HG03103 (cell line): ENCODE measurements at regions not wholly inside any gene's neighbourhood (a gene's known extent, or its start where the extent isn't known, plus 50 kb on each side); places are given as distances from the start of the nearest gene placed in this dataset.
"Not testable (repeated sequence)": the region's sequence is repeated elsewhere in the genome, so short reads cannot be mapped to it uniquely, and the experiment has no call there.

Source experiments
- ATAC-seq: cut with Tn5 transposase; IDR thresholded peaks from one replicate; pipeline ENCODE4 v1.9.1; 2021; ENCODE audit warnings: low read depth; ENCODE audit not compliant: unreplicated experiment

GRCh38 chr2:13308989-13309388, 592.3 kb downstream of the TRIB2 start:
- ATAC-seq: no peak

GRCh38 chr2:13332060-13332459, 615.3 kb downstream of the TRIB2 start:
- no peak for ATAC-seq

- ATAC-seq: not testable (repeated sequence)
These were observed 617.3 kb downstream of the TRIB2 start for GRCh38 chr2:13334071-13334470.

GRCh38 chr2:13334545-13334944, 617.8 kb downstream of the TRIB2 start:
- ATAC-seq: no peak

- no peak for ATAC-seq
These were observed 619.3 kb downstream of the TRIB2 start for GRCh38 chr2:13335862-13336535.

GRCh38 chr2:13351068-13351467, 634.3 kb downstream of the TRIB2 start:
- no peak for ATAC-seq

GRCh38 chr2:13353083-13353482, 636.3 kb downstream of the TRIB2 start:
- ATAC-seq: no peak

- ATAC-seq: no peak
These were observed 637.3 kb downstream of the TRIB2 start for GRCh38 chr2:13354031-13354430.

- not testable (repeated sequence) for ATAC-seq
These were observed 665.2 kb downstream of the TRIB2 start for GRCh38 chr2:13381928-13382327.

GRCh38 chr2:13389172-13389571, 672.4 kb downstream of the TRIB2 start:
- not testable (repeated sequence) for ATAC-seq

GRCh38 chr2:13390676-13391075, 673.9 kb downstream of the TRIB2 start:
- ATAC-seq: no peak

GRCh38 chr2:13401312-13401711, 684.6 kb downstream of the TRIB2 start:
- ATAC-seq: no peak

- no peak for ATAC-seq
These were observed 697.3 kb downstream of the TRIB2 start for GRCh38 chr2:13413989-13414388.

- no peak for ATAC-seq
These were observed 698.2 kb downstream of the TRIB2 start for GRCh38 chr2:13414897-13415296.

- no peak for ATAC-seq
These were observed 717.2 kb downstream of the TRIB2 start for GRCh38 chr2:13433954-13434353.

- not testable (repeated sequence) for ATAC-seq
These were observed 727.0 kb downstream of the TRIB2 start for GRCh38 chr2:13443554-13444261.

GRCh38 chr2:13462464-13462863, 745.7 kb downstream of the TRIB2 start:
- ATAC-seq: no peak

GRCh38 chr2:13466076-13466475, 749.3 kb downstream of the TRIB2 start:
- no peak for ATAC-seq

GRCh38 chr2:13474538-13474937, 757.8 kb downstream of the TRIB2 start:
- ATAC-seq: no peak

GRCh38 chr2:13480057-13480456, 763.3 kb downstream of the TRIB2 start:
- no peak for ATAC-seq

GRCh38 chr2:13481201-13481600, 764.5 kb downstream of the TRIB2 start:
- no peak for ATAC-seq

GRCh38 chr2:13485256-13485655, 768.5 kb downstream of the TRIB2 start:
- ATAC-seq: no peak
